ENCODE measurements at regions not wholly inside any gene's neighbourhood (a gene's known extent, or its start where the extent isn't known, plus 50 kb on each side); places are given as distances from the start of the nearest gene placed in this dataset.
"Not testable (repeated sequence)": the region's sequence is repeated elsewhere in the genome, so short reads cannot be mapped to it uniquely, and the experiment has no call there.

- H3K4me3 ChIP-seq (replicated peaks in 1 of 2; ENCODE audit: low read depth in 2 of 2, low read length in 2 of 2): no peak overlapping the region
- no peak for DNase-seq (ENCODE audit: low read depth in 2 of 2)
- no peak for TF ChIP-seq CTCF (IDR thresholded peaks at IDR 0.05; ENCODE audit: low read depth, low read length)
Measured at GRCh38 chr2:23041443-23041842, 343.5 kb upstream of the KLHL29 start.

DNA sequence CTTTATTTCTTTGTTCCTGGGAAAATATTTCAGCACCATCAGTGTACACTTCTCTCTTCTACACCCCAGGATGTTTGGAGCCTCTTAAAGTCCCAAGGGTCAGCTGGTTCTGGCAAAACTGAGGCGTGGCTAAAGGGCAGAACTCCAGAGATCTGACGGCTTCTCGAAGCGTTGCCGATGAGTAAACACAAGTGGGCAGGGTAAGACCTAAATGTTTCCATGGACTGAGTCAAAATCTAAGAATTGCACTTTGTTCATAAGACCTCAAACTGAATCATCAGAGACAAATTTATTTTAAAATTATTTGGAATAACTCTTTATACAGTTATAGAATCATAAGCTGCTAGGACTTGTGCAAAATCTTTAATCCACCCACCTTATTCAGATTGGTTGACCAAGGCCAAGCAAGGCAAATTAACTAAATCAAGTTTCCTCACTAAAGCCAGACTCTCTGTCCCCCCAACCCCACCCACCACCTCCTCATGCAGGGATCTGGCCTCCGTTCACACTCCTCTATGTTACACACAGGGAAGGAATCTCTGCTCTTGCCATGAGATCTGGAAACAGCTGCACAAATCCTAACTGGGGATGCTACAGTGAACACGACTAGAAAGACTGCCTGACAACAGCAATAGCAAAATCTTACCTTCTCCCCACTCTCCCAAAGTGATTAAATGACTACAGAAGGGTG is 342.6 kb upstream of the KLHL29 start:
- no peak overlapping the region for H3K4me3 ChIP-seq (replicated peaks in 1 of 2; ENCODE audit: low read depth in 2 of 2, low read length in 2 of 2)
- no peak for TF ChIP-seq CTCF (IDR thresholded peaks at IDR 0.05; ENCODE audit: low read depth, low read length)
- DNase-seq (ENCODE audit: low read depth in 2 of 2): peak; percentile 1 to 29

DNA sequence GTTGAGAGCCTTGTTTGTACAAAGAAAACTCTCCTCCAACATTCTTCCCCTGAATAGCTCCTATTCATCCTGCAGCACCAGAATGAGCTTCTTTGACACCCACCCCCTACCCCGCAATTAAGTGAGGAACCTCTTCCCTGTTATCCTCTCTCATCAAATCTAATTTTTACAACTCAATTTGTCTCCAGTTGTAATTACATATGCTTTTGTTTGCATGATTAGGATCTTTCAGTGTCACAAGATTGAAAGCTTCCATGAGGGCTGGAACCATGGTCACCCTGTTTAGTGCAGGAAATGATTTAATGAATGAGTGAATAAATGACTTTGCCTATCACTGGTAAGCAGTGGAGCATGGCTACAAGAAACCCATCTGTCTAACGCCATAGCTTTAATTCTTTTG is 334.6 kb upstream of the KLHL29 start:
- no peak for TF ChIP-seq CTCF (IDR thresholded peaks at IDR 0.05; ENCODE audit: low read depth, low read length)
- no peak for DNase-seq (ENCODE audit: low read depth in 2 of 2)

DNA sequence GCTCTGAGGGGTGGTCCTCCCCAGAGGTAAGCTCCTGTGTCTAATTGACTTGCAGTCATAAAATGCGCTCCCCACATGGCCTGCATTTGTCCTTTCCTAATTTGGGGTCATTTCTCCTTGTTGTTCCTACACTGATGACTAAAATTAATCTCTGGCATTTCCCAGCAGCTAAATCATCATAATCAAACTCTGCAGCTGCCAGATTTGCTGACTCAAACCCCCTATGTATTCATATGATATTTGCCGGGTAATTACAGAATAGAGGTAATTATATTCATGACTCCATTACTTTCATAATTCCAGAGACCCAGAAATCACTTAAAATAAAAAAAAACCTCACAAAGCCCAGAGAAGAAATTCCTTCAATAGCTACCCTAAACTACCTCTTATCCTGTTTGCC is 331.4 kb upstream of the KLHL29 start:
- H3K4me3 ChIP-seq (replicated peaks in 1 of 2; ENCODE audit: low read depth in 2 of 2, low read length in 2 of 2): no peak overlapping the region
- DNase-seq (ENCODE audit: low read depth in 2 of 2): no peak
- no peak for TF ChIP-seq CTCF (IDR thresholded peaks at IDR 0.05; ENCODE audit: low read depth, low read length)

More for the DNA sequence above, 334.6 kb upstream of the KLHL29 start:
- H3K4me3 ChIP-seq (replicated peaks in 1 of 2; ENCODE audit: low read depth in 2 of 2, low read length in 2 of 2): no peak overlapping the region

DNA sequence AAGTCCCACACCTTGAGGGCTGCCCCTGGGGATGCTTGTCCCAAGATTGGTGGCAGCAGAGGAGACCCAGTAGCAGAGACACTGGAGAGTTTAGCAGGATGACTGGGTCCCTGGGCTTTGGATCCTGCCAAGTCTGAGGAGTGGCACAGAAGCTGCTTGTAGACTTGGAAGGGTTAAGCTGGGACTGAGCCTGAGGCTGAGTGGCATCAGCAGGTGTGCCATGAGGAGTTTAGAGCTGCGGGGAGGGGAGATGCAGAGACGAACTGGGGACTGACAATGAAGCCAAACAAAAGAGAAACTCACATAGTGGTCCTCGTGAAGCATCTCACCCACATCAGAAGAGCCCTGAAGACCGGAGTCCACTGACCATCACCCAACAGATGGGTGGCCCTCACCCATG is 329.7 kb upstream of the KLHL29 start:
- no peak overlapping the region for H3K4me3 ChIP-seq (replicated peaks in 1 of 2; ENCODE audit: low read depth in 2 of 2, low read length in 2 of 2)
- TF ChIP-seq CTCF (IDR thresholded peaks at IDR 0.05; ENCODE audit: low read depth, low read length): no peak
- DNase-seq (ENCODE audit: low read depth in 2 of 2): no peak

- not testable (repeated sequence) for H3K4me3 ChIP-seq (replicated peaks in 1 of 2; ENCODE audit: low read depth in 2 of 2, low read length in 2 of 2); DNase-seq (ENCODE audit: low read depth in 2 of 2)
Measured at GRCh38 chr2:23056846-23057245, 328.1 kb upstream of the KLHL29 start.

DNA sequence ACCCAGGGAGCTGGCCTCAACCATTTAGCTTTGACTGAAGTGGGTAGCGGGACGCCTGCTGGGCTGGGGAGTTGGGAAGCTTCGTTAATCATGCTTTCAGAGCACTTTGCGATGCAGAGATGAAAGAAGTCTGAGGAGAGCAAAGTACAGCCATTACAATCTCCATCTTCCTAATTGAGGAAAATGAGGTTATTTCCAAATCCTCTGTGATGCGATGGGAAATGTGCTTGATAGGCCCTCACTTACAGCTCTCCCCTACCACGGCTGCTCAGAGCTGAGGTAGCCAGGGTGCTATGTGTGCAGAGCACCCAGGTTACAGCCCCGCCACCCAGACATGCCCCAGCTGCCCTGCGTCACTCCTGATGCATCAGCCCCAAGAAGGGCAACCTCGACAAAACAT is 326.5 kb upstream of the KLHL29 start:
- no peak for TF ChIP-seq CTCF (IDR thresholded peaks at IDR 0.05; ENCODE audit: low read depth, low read length)
- no peak overlapping the region for H3K4me3 ChIP-seq (replicated peaks in 1 of 2; ENCODE audit: low read depth in 2 of 2, low read length in 2 of 2)
- DNase-seq (ENCODE audit: low read depth in 2 of 2): no peak

Measured in cardiac fibroblast (primary cell).